Left lung (tissue), 4 donors: ENCODE measurements at regions not wholly inside any gene's neighbourhood (a gene's known extent, or its start where the extent isn't known, plus 50 kb on each side); places are given as distances from the start of the nearest gene placed in this dataset.
A peak's percentile ranks its signal among the peaks of the same experiment; 100 is the strongest.

Experiments used
- ATAC-seq: fragments of 200-7000 bp; cut with Tn5 transposase; one replicate; pipeline ENCODE4 v1.9.1; 2020; ENCODE audit warnings: moderate library complexity
- DNase-seq, 4 donors: peaks; one replicate each; pipeline ENCODE4 v3.0.0-alpha.2; 2013 to 2020
- H3K27ac ChIP-seq, 2 donors: fragments of 200-600 bp; sonication (generic) in 1 of 2; one replicate each; pipeline versions ENCODE4 v1.5.0 to v1.8.0; 2020 to 2021
- H3K27me3 ChIP-seq, 2 donors: fragments of 200-600 bp; sonication (generic) in 1 of 2; one replicate each; pipeline versions ENCODE4 v1.5.0 to v1.8.0; 2020 to 2021
- H3K36me3 ChIP-seq, 2 donors: fragments of 200-600 bp; sonication (generic) in 1 of 2; one replicate each; pipeline versions ENCODE4 v1.5.0 to v1.8.0; 2020 to 2021
- H3K4me1 ChIP-seq, 2 donors: fragments of 200-600 bp; one replicate each; pipeline ENCODE4 v1.8.0; 2021
- H3K4me3 ChIP-seq, 2 donors: fragments of 200-600 bp; sonication (generic) in 1 of 2; one replicate each; pipeline versions ENCODE4 v1.5.0 to v1.8.0; 2020 to 2021; ENCODE audit warnings: mild to moderate bottlenecking in 1 of 2
- H3K9me3 ChIP-seq, 2 donors: fragments of 200-600 bp; sonication (generic) in 1 of 2; one replicate each; pipeline versions ENCODE4 v1.5.0 to v1.8.0; 2020 to 2021
- intact Hi-C, 2 donors: fragments of 100-400 bp; cut with DNase I; formaldehyde crosslinking; loops; one replicate each; pipeline versions ENCODE4 v1.11.2 to v1.14.2; 2022
- TF ChIP-seq, protein P1 (sequence below), 2 donors: fragments of 200-600 bp; sonication (generic) in 1 of 2; IDR thresholded peaks; one replicate each; pipeline versions ENCODE4 v1.5.0 to v1.8.0; 2021; ENCODE audit warnings: antibody characterized with exemption in 2 of 2
- donor health status: DM: no; HTN: yes; CAD: no.
- donor health status: DM: no; HTN: no; CAD: no.

DNA sequence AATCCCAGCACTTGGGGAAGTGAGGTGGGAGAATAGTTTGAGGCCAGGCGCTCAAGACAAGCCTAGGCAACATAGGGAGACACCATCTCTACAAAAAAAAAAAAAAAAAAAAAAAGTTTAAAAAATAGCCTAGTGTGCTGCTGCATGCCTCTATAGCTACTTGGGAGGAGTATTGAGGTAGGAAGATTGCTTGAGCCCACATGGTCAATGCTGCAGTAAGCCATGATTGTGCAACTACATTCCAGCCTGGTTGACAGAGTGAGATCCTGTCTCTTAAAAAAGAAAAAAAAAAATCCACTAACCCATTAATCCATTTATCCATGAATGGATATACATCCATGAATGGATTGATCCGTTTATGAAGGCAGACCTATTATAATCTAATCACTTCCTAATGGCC is 1064.6 kb upstream of the EYS start:
- DNase-seq (no peak), ATAC-seq (no peak)
- no peaks in the 10 kb centered on the region for H3K4me1 ChIP-seq
- intact Hi-C loops = no loop called here
- H3K4me3 ChIP-seq = no peak overlapping the region
- H3K27ac ChIP-seq = no peak overlapping the region
- H3K36me3 ChIP-seq = no peaks in the 10 kb centered on the region
- H3K9me3 ChIP-seq = peaks cover 0 to 8% of the 10 kb centered on the region in 2 donors
- H3K27me3 ChIP-seq = no peaks in the 10 kb centered on the region
- TF ChIP-seq, protein P1, sequence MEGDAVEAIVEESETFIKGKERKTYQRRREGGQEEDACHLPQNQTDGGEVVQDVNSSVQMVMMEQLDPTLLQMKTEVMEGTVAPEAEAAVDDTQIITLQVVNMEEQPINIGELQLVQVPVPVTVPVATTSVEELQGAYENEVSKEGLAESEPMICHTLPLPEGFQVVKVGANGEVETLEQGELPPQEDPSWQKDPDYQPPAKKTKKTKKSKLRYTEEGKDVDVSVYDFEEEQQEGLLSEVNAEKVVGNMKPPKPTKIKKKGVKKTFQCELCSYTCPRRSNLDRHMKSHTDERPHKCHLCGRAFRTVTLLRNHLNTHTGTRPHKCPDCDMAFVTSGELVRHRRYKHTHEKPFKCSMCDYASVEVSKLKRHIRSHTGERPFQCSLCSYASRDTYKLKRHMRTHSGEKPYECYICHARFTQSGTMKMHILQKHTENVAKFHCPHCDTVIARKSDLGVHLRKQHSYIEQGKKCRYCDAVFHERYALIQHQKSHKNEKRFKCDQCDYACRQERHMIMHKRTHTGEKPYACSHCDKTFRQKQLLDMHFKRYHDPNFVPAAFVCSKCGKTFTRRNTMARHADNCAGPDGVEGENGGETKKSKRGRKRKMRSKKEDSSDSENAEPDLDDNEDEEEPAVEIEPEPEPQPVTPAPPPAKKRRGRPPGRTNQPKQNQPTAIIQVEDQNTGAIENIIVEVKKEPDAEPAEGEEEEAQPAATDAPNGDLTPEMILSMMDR (IDR thresholded peaks at IDR 0.05) = no peak

DNA sequence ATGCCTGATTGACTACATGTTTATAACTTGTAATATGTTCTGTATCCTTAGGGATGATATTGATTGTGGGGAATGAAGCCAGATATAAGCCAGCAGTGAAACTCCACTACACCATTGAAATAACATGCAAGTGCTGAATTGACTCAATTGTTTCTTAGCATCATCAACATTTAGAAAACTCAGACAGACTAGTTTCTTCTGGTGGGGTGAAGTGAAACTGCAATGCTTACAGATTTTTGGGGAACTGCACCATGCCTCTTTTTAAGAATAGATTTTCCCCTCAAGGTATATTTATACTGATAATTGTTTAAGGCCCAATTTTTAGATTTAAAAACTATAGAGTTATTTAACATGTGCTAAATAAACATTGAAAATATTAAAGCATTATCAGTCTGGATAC is 1044.6 kb upstream of the EYS start:
- intact Hi-C loops = no loop called here
- Histone ChIP-seq H3K36me3 (no peaks in the 10 kb centered on the region), H3K9me3 (peaks cover 0 to 6% of the 10 kb centered on the region in 2 donors), H3K27me3 (no peaks in the 10 kb centered on the region), H3K4me3 (no peak overlapping the region), H3K4me1 (no peaks in the 10 kb centered on the region), H3K27ac (no peak overlapping the region)
- no peak for DNase-seq
- no peak for ATAC-seq
- TF ChIP-seq, protein P1 (IDR thresholded peaks at IDR 0.05) = no peak

DNA sequence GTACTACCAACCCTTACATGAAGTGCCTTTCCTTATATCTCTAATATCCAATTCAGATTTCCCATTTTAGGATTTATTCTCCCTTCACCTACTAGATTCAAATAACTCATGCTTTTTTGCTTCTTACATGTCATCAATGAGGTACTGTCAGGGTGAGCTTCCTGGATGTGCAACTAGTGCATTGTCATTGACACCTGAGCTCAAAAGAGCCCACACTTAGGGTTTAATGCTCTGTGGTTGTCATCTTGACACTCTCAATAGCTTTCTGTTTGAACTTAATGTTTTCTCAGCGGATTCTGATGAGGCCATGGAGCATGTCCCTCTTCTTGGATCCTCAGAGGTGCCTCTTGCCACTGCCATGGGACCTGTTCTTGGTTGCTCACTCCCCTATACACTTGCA is 1033.3 kb upstream of the EYS start:
- Histone ChIP-seq H3K27ac (no peak overlapping the region), H3K4me3 (no peak overlapping the region), H3K9me3 (peaks cover 0 to 4% of the 10 kb centered on the region in 2 donors), H3K36me3 (no peaks in the 10 kb centered on the region), H3K4me1 (no peaks in the 10 kb centered on the region), H3K27me3 (no peaks in the 10 kb centered on the region)
- TF ChIP-seq, protein P1 (IDR thresholded peaks at IDR 0.05) = no peak
- DNase-seq (no peak), ATAC-seq (no peak)
- intact Hi-C loops = no loop called here

DNA sequence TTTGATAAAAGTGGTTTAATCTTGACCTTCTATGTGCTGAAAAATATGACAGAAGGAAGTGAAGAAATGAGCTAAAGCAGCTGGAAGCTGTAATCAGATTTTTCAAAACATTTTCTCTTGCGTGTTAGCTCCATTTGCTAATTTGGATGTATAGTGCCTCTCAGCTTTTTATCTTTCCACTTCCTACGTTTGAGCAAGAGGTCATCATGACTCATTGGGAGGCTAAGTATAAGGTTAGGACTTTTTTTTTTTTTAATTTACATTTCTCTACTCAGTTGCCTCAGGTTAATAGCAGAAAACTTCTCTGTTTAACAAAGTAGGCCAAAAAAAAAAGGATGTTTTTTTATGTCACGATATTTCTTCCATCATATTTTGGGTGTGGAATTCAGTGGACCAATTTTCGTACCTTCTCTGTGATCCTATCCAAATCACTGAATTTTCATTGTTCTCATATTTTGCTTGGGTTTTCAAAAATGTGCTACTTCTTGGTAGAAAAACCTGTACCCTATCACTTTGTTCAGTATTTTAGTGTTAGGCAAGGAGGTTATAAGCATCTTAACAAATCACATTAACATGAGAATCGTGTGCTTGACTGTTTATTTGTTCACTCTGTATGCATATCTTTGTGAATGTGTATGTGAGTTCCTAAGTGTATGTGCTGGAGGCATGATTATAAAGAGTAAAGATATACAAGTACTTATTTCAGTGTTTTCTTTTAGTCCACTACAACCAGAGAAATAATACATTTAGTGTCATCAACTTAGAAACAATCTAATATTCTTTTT is 1028.3 kb upstream of the EYS start:
- Histone ChIP-seq H3K36me3 (no peaks in the 10 kb centered on the region), H3K27ac (no peak overlapping the region), H3K9me3 (peaks cover 0 to 4% of the 10 kb centered on the region in 2 donors), H3K4me1 (no peaks in the 10 kb centered on the region), H3K4me3 (no peak overlapping the region), H3K27me3 (no peaks in the 10 kb centered on the region)
- ATAC-seq (no peak), DNase-seq (peak in 1 of 4 donors; percentile 1)
- intact Hi-C loops = no loop called here
- TF ChIP-seq, protein P1 (IDR thresholded peaks at IDR 0.05) = no peak

DNA sequence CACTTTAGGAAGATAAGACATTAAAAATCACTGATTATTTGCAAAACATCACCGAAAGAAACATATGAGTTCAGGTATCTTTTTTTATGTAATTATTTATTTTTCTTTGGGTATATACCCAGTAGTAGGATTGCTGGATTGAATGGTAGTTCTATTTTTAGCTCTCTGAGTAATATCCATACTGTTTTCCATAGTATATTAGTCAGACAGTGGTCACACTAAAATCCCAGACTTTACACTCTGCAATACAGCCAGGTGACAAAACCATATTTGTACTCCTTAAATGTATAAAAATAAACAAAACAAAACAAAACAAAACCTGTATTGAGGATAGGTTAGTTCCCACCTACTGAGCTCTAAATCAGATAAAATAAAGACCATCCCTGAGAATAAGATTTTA is 1024.3 kb upstream of the EYS start:
- H3K27me3 ChIP-seq = no peaks in the 10 kb centered on the region
- no peaks in the 10 kb centered on the region for H3K4me1 ChIP-seq
- DNase-seq (no peak), ATAC-seq (no peak)
- TF ChIP-seq, protein P1 (IDR thresholded peaks at IDR 0.05) = no peak
- no peaks in the 10 kb centered on the region for H3K36me3 ChIP-seq
- no peak overlapping the region for H3K27ac ChIP-seq
- intact Hi-C loops = no loop called here
- H3K9me3 ChIP-seq = peaks cover 0 to 3% of the 10 kb centered on the region in 2 donors
- no peak overlapping the region for H3K4me3 ChIP-seq
